HG03095 (cell line): ENCODE measurements at regions not wholly inside any gene's neighbourhood (a gene's known extent, or its start where the extent isn't known, plus 50 kb on each side); places are given as distances from the start of the nearest gene placed in this dataset.

ENCODE experiments used
- ATAC-seq: cut with Tn5 transposase; IDR thresholded peaks from one replicate; pipeline ENCODE4 v1.9.1; 2021; ENCODE audit warnings: moderate library complexity; ENCODE audit not compliant: unreplicated experiment

DNA sequence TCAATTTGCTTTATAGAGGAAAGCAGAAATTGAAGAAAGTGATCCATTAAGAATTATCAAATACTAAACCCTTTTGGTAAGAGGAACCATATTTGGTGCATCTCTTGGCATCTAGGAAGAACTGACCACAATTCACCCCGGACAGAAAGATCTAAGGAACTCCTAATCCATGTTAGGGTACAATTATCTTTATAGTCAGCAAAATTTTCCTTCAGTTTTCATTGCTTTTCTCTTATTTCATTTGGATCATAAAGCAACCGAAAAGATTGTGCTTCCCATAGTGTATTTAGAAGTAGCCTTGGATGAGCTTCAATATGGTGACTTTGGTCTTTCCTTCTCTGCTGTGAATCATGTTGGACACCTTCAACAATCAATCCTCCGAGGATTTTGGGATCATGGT, 50.1 kb upstream of the IGFBP5 start:
- no peak for ATAC-seq
